ENCODE measurements at regions not wholly inside any gene's neighbourhood (a gene's known extent, or its start where the extent isn't known, plus 50 kb on each side); places are given as distances from the start of the nearest gene placed in this dataset.

- no peak overlapping the region for H3K27ac ChIP-seq
- DNase-seq = no peak
- intact Hi-C loops (cut with DNase I) = no loop called here
- WGBS, 2 donors = 86 to 93% methylated on average over 2 of the region's 2 CpGs
- no peak overlapping the region for H3K4me3 ChIP-seq
- H3K27me3 ChIP-seq = no peaks in the 10 kb centered on the region
- no peaks in the 10 kb centered on the region for H3K36me3 ChIP-seq
- no peak for TF ChIP-seq POLR2A (IDR thresholded peaks at IDR 0.05)
- no peaks in the 10 kb centered on the region for H3K9me3 ChIP-seq
- peaks cover 0 to 2% (median 0%) of the 10 kb centered on the region in 4 donors for H3K4me1 ChIP-seq
Observed at GRCh38 chr13:46968450-46968849, 71.6 kb upstream of the HTR2A start.

GRCh38 chr13:46964789-46965527 is 68.1 kb upstream of the HTR2A start:
- H3K36me3 ChIP-seq = no peaks in the 10 kb centered on the region
- intact Hi-C loops (cut with DNase I) = no loop called here
- no peak for DNase-seq
- H3K27ac ChIP-seq = no peak overlapping the region
- WGBS, 2 donors = 45 to 49% methylated on average over 2 of the region's 2 CpGs
- no peaks in the 10 kb centered on the region for H3K27me3 ChIP-seq
- no peak overlapping the region for H3K4me3 ChIP-seq
- H3K4me1 ChIP-seq = no peaks in the 10 kb centered on the region
- no peaks in the 10 kb centered on the region for H3K9me3 ChIP-seq
- TF ChIP-seq CTCF (IDR thresholded peaks at IDR 0.05) (no peak), POLR2A (IDR thresholded peaks at IDR 0.05) (no peak), EP300 (IDR thresholded peaks at IDR 0.05) (no peak), POLR2AphosphoS5 (IDR thresholded peaks at IDR 0.05) (no peak)

GRCh38 chr13:46963904-46964303 is 67.1 kb upstream of the HTR2A start:
- intact Hi-C loops (cut with DNase I) = no loop called here
- WGBS, 2 donors = 79 to 89% methylated on average over 4 of the region's 4 CpGs
- DNase-seq = no peak
- Histone ChIP-seq H3K9me3 (no peaks in the 10 kb centered on the region), H3K4me3 (no peak overlapping the region), H3K4me1 (no peaks in the 10 kb centered on the region), H3K27me3 (no peaks in the 10 kb centered on the region), H3K36me3 (no peaks in the 10 kb centered on the region), H3K27ac (no peak overlapping the region)
- no peak for TF ChIP-seq EP300 (IDR thresholded peaks at IDR 0.05)
- no peak for TF ChIP-seq POLR2AphosphoS5 (IDR thresholded peaks at IDR 0.05)
- no peak for TF ChIP-seq CTCF (IDR thresholded peaks at IDR 0.05)
- no peak for TF ChIP-seq POLR2A (IDR thresholded peaks at IDR 0.05)

- H3K4me3 ChIP-seq = no peak overlapping the region
- no peaks in the 10 kb centered on the region for H3K36me3 ChIP-seq
- intact Hi-C loops (cut with DNase I) = no loop called here
- H3K27me3 ChIP-seq = no peaks in the 10 kb centered on the region
- no peaks in the 10 kb centered on the region for H3K4me1 ChIP-seq
- 77 to 81% methylated on average over 6 of the region's 6 CpGs for WGBS, 2 donors
- no peaks in the 10 kb centered on the region for H3K9me3 ChIP-seq
- no peak for TF ChIP-seq EP300 (IDR thresholded peaks at IDR 0.05)
- TF ChIP-seq POLR2A (IDR thresholded peaks at IDR 0.05) = no peak
- no peak for TF ChIP-seq CTCF (IDR thresholded peaks at IDR 0.05)
- TF ChIP-seq POLR2AphosphoS5 (IDR thresholded peaks at IDR 0.05) = no peak
- no peak overlapping the region for H3K27ac ChIP-seq
- DNase-seq = no peak
Observed at GRCh38 chr13:46962281-46962941, 65.6 kb upstream of the HTR2A start.

GRCh38 chr13:46961719-46962118 is 64.9 kb upstream of the HTR2A start:
- Histone ChIP-seq H3K27ac (no peak overlapping the region), H3K4me1 (no peaks in the 10 kb centered on the region), H3K27me3 (no peaks in the 10 kb centered on the region), H3K36me3 (no peaks in the 10 kb centered on the region), H3K9me3 (no peaks in the 10 kb centered on the region), H3K4me3 (no peak overlapping the region)
- no peak for DNase-seq
- no peak for TF ChIP-seq POLR2A (IDR thresholded peaks at IDR 0.05)
- no peak for TF ChIP-seq POLR2AphosphoS5 (IDR thresholded peaks at IDR 0.05)
- no peak for TF ChIP-seq EP300 (IDR thresholded peaks at IDR 0.05)
- TF ChIP-seq CTCF (IDR thresholded peaks at IDR 0.05) = no peak
- intact Hi-C loops (cut with DNase I) = no loop called here
- 51 to 65% methylated on average over 2 of the region's 2 CpGs for WGBS, 2 donors

Measured in sigmoid colon (tissue), 6 donors.